ENCODE measurements at regions not wholly inside any gene's neighbourhood (a gene's known extent, or its start where the extent isn't known, plus 50 kb on each side); places are given as distances from the start of the nearest gene placed in this dataset.
"Not testable (repeated sequence)": the region's sequence is repeated elsewhere in the genome, so short reads cannot be mapped to it uniquely, and the experiment has no call there.

GRCh38 chr9:67349424-67349759 lies 357.0 kb upstream of the SPATA31A3 start:
- H4K20me1 ChIP-seq (ENCODE audit: control insufficient read depth, extremely low read depth, insufficient read depth, low read length); H3K27me3 ChIP-seq (ENCODE audit: control insufficient read depth, insufficient read depth, low read length); H3K27ac ChIP-seq (ENCODE audit: insufficient read depth, low read length); H3K79me2 ChIP-seq (ENCODE audit: control insufficient read depth, insufficient read depth, low read length); DNase-seq (ENCODE audit: low read depth in 2 of 2); H3K4me1 ChIP-seq (ENCODE audit: control insufficient read depth, extremely low read depth, insufficient read depth, low read length); H3K9me3 ChIP-seq (ENCODE audit: control insufficient read depth, insufficient read depth, low read depth, low read length); H3K9ac ChIP-seq (ENCODE audit: insufficient read depth, low read length); H2AFZ ChIP-seq (ENCODE audit: low read length); H3K4me2 ChIP-seq (ENCODE audit: extremely low read depth, insufficient read depth, low read length); H3K36me3 ChIP-seq (ENCODE audit: control insufficient read depth, insufficient read depth, low read length); H3K4me3 ChIP-seq (replicated peaks in 1 of 4; ENCODE audit: control extremely low read depth in 1 of 4, insufficient read depth in 1 of 4, low read depth in 3 of 4, low read length in 4 of 4): not testable (repeated sequence)

- not testable (repeated sequence) for H3K79me2 ChIP-seq (ENCODE audit: control insufficient read depth, insufficient read depth, low read length); H3K27ac ChIP-seq (ENCODE audit: insufficient read depth, low read length); H3K27me3 ChIP-seq (ENCODE audit: control insufficient read depth, insufficient read depth, low read length); H3K4me3 ChIP-seq (replicated peaks in 1 of 4; ENCODE audit: control extremely low read depth in 1 of 4, insufficient read depth in 1 of 4, low read depth in 3 of 4, low read length in 4 of 4); DNase-seq (ENCODE audit: low read depth in 2 of 2); H3K36me3 ChIP-seq (ENCODE audit: control insufficient read depth, insufficient read depth, low read length); H3K9me3 ChIP-seq (ENCODE audit: control insufficient read depth, insufficient read depth, low read depth, low read length); H4K20me1 ChIP-seq (ENCODE audit: control insufficient read depth, extremely low read depth, insufficient read depth, low read length); H2AFZ ChIP-seq (ENCODE audit: low read length); H3K9ac ChIP-seq (ENCODE audit: insufficient read depth, low read length); H3K4me1 ChIP-seq (ENCODE audit: control insufficient read depth, extremely low read depth, insufficient read depth, low read length); H3K4me2 ChIP-seq (ENCODE audit: extremely low read depth, insufficient read depth, low read length)
These were observed 356.4 kb upstream of the SPATA31A3 start for GRCh38 chr9:67348562-67349423.

- not testable (repeated sequence) for DNase-seq (ENCODE audit: low read depth in 2 of 2); H3K9ac ChIP-seq (ENCODE audit: insufficient read depth, low read length); H3K27me3 ChIP-seq (ENCODE audit: control insufficient read depth, insufficient read depth, low read length); H3K4me1 ChIP-seq (ENCODE audit: control insufficient read depth, extremely low read depth, insufficient read depth, low read length); H3K4me2 ChIP-seq (ENCODE audit: extremely low read depth, insufficient read depth, low read length); H3K27ac ChIP-seq (ENCODE audit: insufficient read depth, low read length); H2AFZ ChIP-seq (ENCODE audit: low read length); H4K20me1 ChIP-seq (ENCODE audit: control insufficient read depth, extremely low read depth, insufficient read depth, low read length); H3K4me3 ChIP-seq (replicated peaks in 1 of 4; ENCODE audit: control extremely low read depth in 1 of 4, insufficient read depth in 1 of 4, low read depth in 3 of 4, low read length in 4 of 4); H3K79me2 ChIP-seq (ENCODE audit: control insufficient read depth, insufficient read depth, low read length); H3K36me3 ChIP-seq (ENCODE audit: control insufficient read depth, insufficient read depth, low read length); H3K9me3 ChIP-seq (ENCODE audit: control insufficient read depth, insufficient read depth, low read depth, low read length)
These were observed 355.7 kb upstream of the SPATA31A3 start for GRCh38 chr9:67348094-67348493.

GRCh38 chr9:67339216-67339615 lies 346.9 kb upstream of the SPATA31A3 start:
- not testable (repeated sequence) for H3K4me3 ChIP-seq (replicated peaks in 1 of 4; ENCODE audit: control extremely low read depth in 1 of 4, insufficient read depth in 1 of 4, low read depth in 3 of 4, low read length in 4 of 4); H3K27me3 ChIP-seq (ENCODE audit: control insufficient read depth, insufficient read depth, low read length); H3K27ac ChIP-seq (ENCODE audit: insufficient read depth, low read length); H3K79me2 ChIP-seq (ENCODE audit: control insufficient read depth, insufficient read depth, low read length); DNase-seq (ENCODE audit: low read depth in 2 of 2); H3K4me1 ChIP-seq (ENCODE audit: control insufficient read depth, extremely low read depth, insufficient read depth, low read length); H4K20me1 ChIP-seq (ENCODE audit: control insufficient read depth, extremely low read depth, insufficient read depth, low read length); H2AFZ ChIP-seq (ENCODE audit: low read length); H3K4me2 ChIP-seq (ENCODE audit: extremely low read depth, insufficient read depth, low read length); H3K9me3 ChIP-seq (ENCODE audit: control insufficient read depth, insufficient read depth, low read depth, low read length); H3K9ac ChIP-seq (ENCODE audit: insufficient read depth, low read length); H3K36me3 ChIP-seq (ENCODE audit: control insufficient read depth, insufficient read depth, low read length)

- H3K27me3 ChIP-seq (ENCODE audit: control insufficient read depth, insufficient read depth, low read length); H3K9me3 ChIP-seq (ENCODE audit: control insufficient read depth, insufficient read depth, low read depth, low read length): not testable (repeated sequence)
These were observed 345.9 kb upstream of the SPATA31A3 start for GRCh38 chr9:67338201-67338600.

GRCh38 chr9:67334727-67335572 lies 342.6 kb upstream of the SPATA31A3 start:
- not testable (repeated sequence) for H3K27ac ChIP-seq (ENCODE audit: insufficient read depth, low read length); DNase-seq (ENCODE audit: low read depth in 2 of 2); H3K4me3 ChIP-seq (replicated peaks in 1 of 4; ENCODE audit: control extremely low read depth in 1 of 4, insufficient read depth in 1 of 4, low read depth in 3 of 4, low read length in 4 of 4); H3K9ac ChIP-seq (ENCODE audit: insufficient read depth, low read length); H3K4me2 ChIP-seq (ENCODE audit: extremely low read depth, insufficient read depth, low read length); H3K4me1 ChIP-seq (ENCODE audit: control insufficient read depth, extremely low read depth, insufficient read depth, low read length); H2AFZ ChIP-seq (ENCODE audit: low read length); H3K9me3 ChIP-seq (ENCODE audit: control insufficient read depth, insufficient read depth, low read depth, low read length); H4K20me1 ChIP-seq (ENCODE audit: control insufficient read depth, extremely low read depth, insufficient read depth, low read length); H3K27me3 ChIP-seq (ENCODE audit: control insufficient read depth, insufficient read depth, low read length); H3K36me3 ChIP-seq (ENCODE audit: control insufficient read depth, insufficient read depth, low read length); H3K79me2 ChIP-seq (ENCODE audit: control insufficient read depth, insufficient read depth, low read length)

More at GRCh38 chr9:67338201-67338600, 345.9 kb upstream of the SPATA31A3 start:
- H3K4me3 ChIP-seq (replicated peaks in 1 of 4; ENCODE audit: control extremely low read depth in 1 of 4, insufficient read depth in 1 of 4, low read depth in 3 of 4, low read length in 4 of 4); DNase-seq (ENCODE audit: low read depth in 2 of 2); H3K4me1 ChIP-seq (ENCODE audit: control insufficient read depth, extremely low read depth, insufficient read depth, low read length); H4K20me1 ChIP-seq (ENCODE audit: control insufficient read depth, extremely low read depth, insufficient read depth, low read length); H3K4me2 ChIP-seq (ENCODE audit: extremely low read depth, insufficient read depth, low read length); H3K27ac ChIP-seq (ENCODE audit: insufficient read depth, low read length); H3K79me2 ChIP-seq (ENCODE audit: control insufficient read depth, insufficient read depth, low read length); H2AFZ ChIP-seq (ENCODE audit: low read length); H3K36me3 ChIP-seq (ENCODE audit: control insufficient read depth, insufficient read depth, low read length); H3K9ac ChIP-seq (ENCODE audit: insufficient read depth, low read length): not testable (repeated sequence)

Data from fibroblast of lung (primary cell).